H9 (cell line): ENCODE measurements at regions not wholly inside any gene's neighbourhood (a gene's known extent, or its start where the extent isn't known, plus 50 kb on each side); places are given as distances from the start of the nearest gene placed in this dataset.

ENCODE experiments used
- DNase-seq: peaks from one replicate; pipeline ENCODE4 v3.0.0-alpha.2; 2017
- H2AFZ ChIP-seq: one replicate; pipeline ENCODE4 v1.6.1; 2013; ENCODE audit warnings: mild to moderate bottlenecking, low read length, control low read depth, moderate library complexity
- H2AK5ac ChIP-seq: 2 replicates; pipeline ENCODE4 v1.6.1; 2013; ENCODE audit warnings: low read length, control low read depth, mixed read lengths; ENCODE audit not compliant: insufficient read length
- H2BK120ac ChIP-seq: one replicate; pipeline ENCODE4 v1.6.1; 2013; ENCODE audit warnings: low read depth, mild to moderate bottlenecking, low read length, control low read depth, inconsistent platforms; ENCODE audit not compliant: poor library complexity, severe bottlenecking
- H2BK12ac ChIP-seq: 2 replicates; pipeline ENCODE4 v1.6.1; 2013; ENCODE audit warnings: low read length, control low read depth, mixed read lengths, low read depth; ENCODE audit not compliant: insufficient read length
- H2BK15ac ChIP-seq: 2 replicates; pipeline ENCODE4 v1.6.1; 2013; ENCODE audit warnings: low read depth, low read length, control low read depth
- H2BK20ac ChIP-seq: one replicate; pipeline ENCODE4 v1.6.1; 2013; ENCODE audit warnings: low read depth, mild to moderate bottlenecking, low read length, control low read depth, inconsistent platforms; ENCODE audit not compliant: poor library complexity, severe bottlenecking
- H2BK5ac ChIP-seq: 2 replicates; pipeline ENCODE4 v1.6.1; 2013; ENCODE audit warnings: low read length, control low read depth, mixed read lengths; ENCODE audit not compliant: insufficient read length
- H3K14ac ChIP-seq: 2 replicates; pipeline ENCODE4 v1.6.1; 2013; ENCODE audit warnings: low read length, control low read depth; ENCODE audit not compliant: insufficient read depth
- H3K18ac ChIP-seq: 2 replicates; pipeline ENCODE4 v1.6.1; 2013; ENCODE audit warnings: low read depth, mild to moderate bottlenecking, mixed read lengths, low read length, control low read depth; ENCODE audit not compliant: insufficient read length
- H3K23ac ChIP-seq: 2 replicates; pipeline ENCODE4 v1.6.1; 2013; ENCODE audit warnings: low read length, control low read depth, mixed read lengths, low read depth; ENCODE audit not compliant: insufficient read length
- H3K23me2 ChIP-seq: 2 replicates; pipeline ENCODE4 v1.6.1; 2013; ENCODE audit warnings: low read depth, mild to moderate bottlenecking, mixed read lengths, low read length, control low read depth; ENCODE audit not compliant: insufficient read length, poor library complexity, severe bottlenecking
- H3K27ac ChIP-seq: 2 replicates; pipeline ENCODE4 v1.5.1; 2013; ENCODE audit warnings: low read length, control low read depth, mixed read lengths, low read depth; ENCODE audit not compliant: insufficient read length
- H3K27me3 ChIP-seq: 2 replicates; pipeline ENCODE4 v1.6.1; 2013; ENCODE audit warnings: low read length, control low read depth, inconsistent platforms; ENCODE audit not compliant: insufficient read depth
- H3K4ac ChIP-seq: 2 replicates; pipeline ENCODE4 v1.6.1; 2013; ENCODE audit warnings: low read depth, mild to moderate bottlenecking, control low read depth, inconsistent platforms, low read length, moderate library complexity
- H3K4me1 ChIP-seq: 2 replicates; pipeline ENCODE4 v1.6.1; 2013; ENCODE audit warnings: low read length, control low read depth, inconsistent platforms; ENCODE audit not compliant: insufficient read depth
- H3K4me2 ChIP-seq: 2 replicates; pipeline ENCODE4 v1.6.1; 2013; ENCODE audit warnings: low read length, control low read depth, mixed read lengths; ENCODE audit not compliant: insufficient read length, insufficient read depth
- H3K56ac ChIP-seq: 2 replicates; pipeline ENCODE4 v1.6.1; 2013; ENCODE audit warnings: low read depth, mild to moderate bottlenecking, mixed read lengths, low read length, control low read depth; ENCODE audit not compliant: insufficient read length
- H3K79me1 ChIP-seq: 2 replicates; pipeline ENCODE4 v1.6.1; 2013; ENCODE audit warnings: low read depth, mild to moderate bottlenecking, moderate library complexity, low read length, control low read depth, inconsistent platforms; ENCODE audit not compliant: insufficient read depth, poor library complexity, severe bottlenecking
- H3K79me2 ChIP-seq: 2 replicates; pipeline ENCODE4 v1.6.1; 2013; ENCODE audit warnings: low read length, control low read depth, inconsistent platforms; ENCODE audit not compliant: insufficient read depth
- H3K9ac ChIP-seq: 2 replicates; pipeline ENCODE4 v1.6.1; 2013; ENCODE audit warnings: low read length, control low read depth, mixed read lengths; ENCODE audit not compliant: insufficient read length; ENCODE audit errors: extremely low read depth
- H3K9me3 ChIP-seq: one replicate; pipeline ENCODE4 v1.6.1; 2013; ENCODE audit warnings: low read depth, low read length, inconsistent platforms; ENCODE audit not compliant: control insufficient read depth
- H3T11ph ChIP-seq: one replicate; pipeline ENCODE4 v1.6.1; 2013; ENCODE audit warnings: mild to moderate bottlenecking, low read length, control low read depth, inconsistent platforms
- H4K20me1 ChIP-seq: one replicate; pipeline ENCODE4 v1.6.1; 2013; ENCODE audit not compliant: control insufficient read depth, insufficient read length, insufficient read depth
- H4K5ac ChIP-seq: 2 replicates; pipeline ENCODE4 v1.6.1; 2013; ENCODE audit warnings: low read depth, mild to moderate bottlenecking, mixed read lengths, low read length, control low read depth; ENCODE audit not compliant: insufficient read length
- H4K8ac ChIP-seq: replicated peaks from 2 replicates; pipeline ENCODE4 v1.6.1; 2013; ENCODE audit warnings: low read length, control low read depth, mixed read lengths, low read depth; ENCODE audit not compliant: insufficient read length
- H4K91ac ChIP-seq: 2 replicates; pipeline ENCODE4 v1.6.1; 2013; ENCODE audit warnings: low read depth, mild to moderate bottlenecking, moderate library complexity, mixed read lengths, low read length, control low read depth; ENCODE audit not compliant: insufficient read length
- H3K27ac Mint-ChIP-seq, 3 experiments: 2 replicates in 2 of 3; 3 replicates in 1 of 3; pipeline ENCODE4 v1.8.0; 2020 to 2021; ENCODE audit warnings: mixed read lengths in 3 of 3, mild to moderate bottlenecking in 1 of 3, moderate library complexity in 1 of 3
- H3K27me3 Mint-ChIP-seq: 2 replicates; pipeline ENCODE4 v1.8.0; 2021; ENCODE audit warnings: low read depth, mild to moderate bottlenecking, moderate library complexity, mixed read lengths
- H3K36me3 Mint-ChIP-seq, 3 experiments: 2 replicates in 2 of 3; 3 replicates in 1 of 3; pipeline ENCODE4 v1.8.0; 2020 to 2021; ENCODE audit warnings: low read depth in 3 of 3, mixed read lengths in 3 of 3; ENCODE audit not compliant: insufficient read depth in 1 of 3
- H3K4me1 Mint-ChIP-seq, 2 experiments: 2 replicates each; pipeline ENCODE4 v1.8.0; 2020; ENCODE audit warnings: mixed read lengths in 2 of 2
- H3K4me3 Mint-ChIP-seq, 2 experiments: 2 replicates in 1 of 2; 3 replicates in 1 of 2; pipeline ENCODE4 v1.8.0; 2020 to 2021; ENCODE audit warnings: mild to moderate bottlenecking in 2 of 2, mixed read lengths in 2 of 2, moderate library complexity in 1 of 2
- H3K9me3 Mint-ChIP-seq, 2 experiments: 2 replicates in 1 of 2; 3 replicates in 1 of 2; pipeline ENCODE4 v1.8.0; 2020; ENCODE audit warnings: mild to moderate bottlenecking in 2 of 2, mixed read lengths in 2 of 2, moderate library complexity in 1 of 2
- WGBS: extraction: QIAGEN DNeasy Blood & Tissue Kit; methylation state at CpG from one replicate; pipeline ENCODE4 v1.1.7; 2013; ENCODE audit warnings: missing lambda C conversion rate, low lambda C conversion rate, mixed read lengths; ENCODE audit not compliant: insufficient read length; ENCODE audit errors: extremely low coverage; 5-methylcytosine and 5-hydroxymethylcytosine counted together
- TF ChIP-seq, protein P1 (sequence below): fragments of 200-600 bp; sonication (generic); conservative IDR thresholded peaks from 3 replicates; pipeline ENCODE4 v1.8.0; 2021; ENCODE audit warnings: antibody characterized with exemption, mild to moderate bottlenecking

DNA sequence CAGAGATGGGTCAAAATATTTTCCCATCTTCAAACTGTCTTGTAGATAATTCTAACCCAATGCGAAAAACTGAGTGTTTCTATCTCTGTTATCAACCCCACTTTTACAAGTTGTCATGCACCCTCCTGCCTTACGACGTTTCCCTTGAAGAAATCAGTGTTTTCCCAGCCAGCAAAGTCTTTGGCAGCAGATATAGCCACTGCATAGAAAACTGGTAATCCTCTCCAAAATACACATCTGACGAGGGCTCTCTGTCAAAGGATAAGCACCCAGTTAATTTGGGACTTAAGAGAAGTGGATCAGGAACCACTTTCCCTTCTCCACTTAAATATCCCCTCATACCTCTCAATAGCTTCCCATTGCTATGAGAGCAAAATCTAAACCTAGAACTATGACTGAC is 351.9 kb upstream of the MIR17HG start:
- no peak for DNase-seq
- H3K9me3 Mint-ChIP-seq, result no peaks in the 10 kb centered on the region
- H3K27me3 Mint-ChIP-seq, result no peaks in the 10 kb centered on the region
- no peak overlapping the region for H2BK15ac ChIP-seq
- no peak overlapping the region for H4K5ac ChIP-seq
- no peaks in the 10 kb centered on the region for H3K79me1 ChIP-seq
- H3K4me2 ChIP-seq, result no peak overlapping the region
- H4K20me1 ChIP-seq, result no peaks in the 10 kb centered on the region
- no peak overlapping the region for H3K14ac ChIP-seq
- no peak overlapping the region for H2BK20ac ChIP-seq
- no peak overlapping the region for H3K4ac ChIP-seq
- H4K91ac ChIP-seq, result no peak overlapping the region
- no peak overlapping the region for H3K23ac ChIP-seq
- no peaks in the 10 kb centered on the region for H3K23me2 ChIP-seq
- no peak overlapping the region for H3T11ph ChIP-seq
- no peaks in the 10 kb centered on the region for H3K36me3 Mint-ChIP-seq
- no peak overlapping the region for H3K27ac Mint-ChIP-seq
- WGBS, result no CpG with 5 or more reads among the region's 4 CpGs
- no peak overlapping the region for H2AFZ ChIP-seq
- H3K9ac ChIP-seq, result no peak overlapping the region
- no peak overlapping the region for H2BK5ac ChIP-seq
- no peaks in the 10 kb centered on the region for H3K9me3 ChIP-seq
- H2AK5ac ChIP-seq, result no peak overlapping the region
- no peaks in the 10 kb centered on the region for H3K79me2 ChIP-seq
- H2BK120ac ChIP-seq, result no peak overlapping the region
- H3K27ac ChIP-seq, result no peak overlapping the region
- H3K27me3 ChIP-seq, result no peaks in the 10 kb centered on the region
- no peak overlapping the region for H2BK12ac ChIP-seq
- no peak overlapping the region for H3K18ac ChIP-seq
- H4K8ac ChIP-seq, result no peak overlapping the region
- 0 out of 4 replicates have a peak, but pooled peaks cover 0 to 2% of the 10 kb centered on the region in 2 experiments for H3K4me1 Mint-ChIP-seq
- no peaks in the 10 kb centered on the region for H3K4me1 ChIP-seq
- no peak overlapping the region for H3K4me3 Mint-ChIP-seq
- TF ChIP-seq, protein P1, sequence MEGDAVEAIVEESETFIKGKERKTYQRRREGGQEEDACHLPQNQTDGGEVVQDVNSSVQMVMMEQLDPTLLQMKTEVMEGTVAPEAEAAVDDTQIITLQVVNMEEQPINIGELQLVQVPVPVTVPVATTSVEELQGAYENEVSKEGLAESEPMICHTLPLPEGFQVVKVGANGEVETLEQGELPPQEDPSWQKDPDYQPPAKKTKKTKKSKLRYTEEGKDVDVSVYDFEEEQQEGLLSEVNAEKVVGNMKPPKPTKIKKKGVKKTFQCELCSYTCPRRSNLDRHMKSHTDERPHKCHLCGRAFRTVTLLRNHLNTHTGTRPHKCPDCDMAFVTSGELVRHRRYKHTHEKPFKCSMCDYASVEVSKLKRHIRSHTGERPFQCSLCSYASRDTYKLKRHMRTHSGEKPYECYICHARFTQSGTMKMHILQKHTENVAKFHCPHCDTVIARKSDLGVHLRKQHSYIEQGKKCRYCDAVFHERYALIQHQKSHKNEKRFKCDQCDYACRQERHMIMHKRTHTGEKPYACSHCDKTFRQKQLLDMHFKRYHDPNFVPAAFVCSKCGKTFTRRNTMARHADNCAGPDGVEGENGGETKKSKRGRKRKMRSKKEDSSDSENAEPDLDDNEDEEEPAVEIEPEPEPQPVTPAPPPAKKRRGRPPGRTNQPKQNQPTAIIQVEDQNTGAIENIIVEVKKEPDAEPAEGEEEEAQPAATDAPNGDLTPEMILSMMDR, result no peak
- H3K56ac ChIP-seq, result no peak overlapping the region
